ENCODE measurements at regions not wholly inside any gene's neighbourhood (a gene's known extent, or its start where the extent isn't known, plus 50 kb on each side); places are given as distances from the start of the nearest gene placed in this dataset.

DNA sequence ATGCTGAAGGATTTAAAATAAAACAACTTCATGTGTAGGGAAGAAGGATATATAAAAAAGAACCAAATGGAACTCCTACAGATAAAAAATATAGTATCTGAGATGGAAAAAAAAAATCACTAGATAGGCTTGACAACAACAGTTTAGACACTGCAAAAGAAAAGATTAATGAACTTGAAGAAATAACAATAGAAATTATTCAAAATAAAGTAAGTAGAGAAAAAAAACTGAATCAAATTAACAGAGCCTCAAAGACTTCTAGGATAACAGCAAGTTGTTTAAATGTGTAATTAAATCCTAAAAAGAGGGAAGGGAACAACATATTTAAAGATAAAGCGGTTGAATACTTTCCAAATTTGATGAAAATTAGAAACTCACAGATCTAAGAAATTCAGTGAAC is 316.3 kb upstream of the ECI2 start:
- no peaks in the 10 kb centered on the region for H3K4me1 ChIP-seq (replicated peaks in 1 of 2; ENCODE audit: control insufficient read depth in 2 of 2, insufficient read depth in 2 of 2, low read length in 2 of 2)
- H2AFZ ChIP-seq (ENCODE audit: low read depth, low read length), result no peak overlapping the region
- no peak overlapping the region for H3K9ac ChIP-seq (ENCODE audit: insufficient read depth in 1 of 2, low read depth in 2 of 2, low read length in 2 of 2)
- WGBS (ENCODE audit: insufficient coverage, low coverage, missing lambda C conversion rate), result 0% methylated on average over 1 of the region's 1 CpG
- H3K4me3 ChIP-seq, result no peak overlapping the region
- intact Hi-C loops (cut with micrococcal nuclease), result no loop called here
- no peaks in the 10 kb centered on the region for H3K9me3 ChIP-seq (replicated peaks; ENCODE audit: control insufficient read depth, insufficient read depth, low read depth, low read length)
- H4K20me1 ChIP-seq (replicated peaks; ENCODE audit: control insufficient read depth, insufficient read depth, low read length), result no peaks in the 10 kb centered on the region
- ChIA-PET CTCF (ENCODE audit: low intra/inter-chr PET ratio) (no interaction called here), POLR2A (no interaction called here)
- no peaks in the 10 kb centered on the region for H3K79me2 ChIP-seq (ENCODE audit: control insufficient read depth, insufficient read depth, low read length)
- TF ChIP-seq ZNF507 (tag; conservative IDR thresholded peaks at IDR 0.05) (peak; percentile 81), NFIC (IDR thresholded peaks at IDR 0.05) (no peak), RBM25 (IDR thresholded peaks at IDR 0.05; ENCODE audit: low read depth, low read length, severe bottlenecking) (peak; percentile 24), PPARD (CRISPR knock-in tag; IDR thresholded peaks at IDR 0.05) (no peak)
- DNase-seq (ENCODE audit: extremely low read depth in 1 of 4, low spot score in 3 of 4) (no peak), FAIRE-seq (no peak), ATAC-seq (no peak)
- in situ Hi-C loops (cut with MboI), result no loop called here
- no peaks in the 10 kb centered on the region for H3K9me1 ChIP-seq (ENCODE audit: control insufficient read depth, insufficient read depth, low read length)
- BruUV-seq (replicated peaks), result no TSS peak
- no peaks in the 10 kb centered on the region for H3K36me3 ChIP-seq (ENCODE audit: control insufficient read depth, insufficient read depth, low read length)
- H3K27ac ChIP-seq (ENCODE audit: extremely low read depth, low read depth, low read length), result no peak overlapping the region
- H3K4me2 ChIP-seq (ENCODE audit: insufficient read depth, low read length), result no peak overlapping the region
- peaks cover 0 to 4% of the 10 kb centered on the region in 2 experiments; a peak in 1 of 5 replicates for H3K27me3 ChIP-seq (ENCODE audit: control insufficient read depth in 2 of 2, insufficient read depth in 2 of 2, low read length in 2 of 2)

DNA sequence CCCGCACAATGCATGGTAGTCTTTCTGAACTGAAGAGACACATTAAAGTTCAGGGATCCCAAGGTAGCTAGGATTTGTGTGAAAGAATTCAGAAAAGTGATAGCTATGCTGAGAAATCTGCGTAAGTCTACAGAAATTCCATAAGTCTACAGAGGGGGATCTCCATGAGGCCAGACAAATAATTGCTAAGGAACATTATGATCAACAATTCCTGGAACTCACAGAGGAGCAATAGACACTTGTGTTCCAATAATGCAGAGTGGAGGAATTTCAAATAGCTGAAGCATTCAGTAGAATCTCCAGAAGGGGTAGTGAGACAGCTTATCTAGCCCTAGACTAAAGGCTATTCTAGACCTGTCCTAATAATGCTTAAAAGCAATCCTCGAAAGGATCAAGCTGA is 315.7 kb upstream of the ECI2 start:
- Histone ChIP-seq H3K4me3 (no peak overlapping the region), H3K4me1 (replicated peaks in 1 of 2; ENCODE audit: control insufficient read depth in 2 of 2, insufficient read depth in 2 of 2, low read length in 2 of 2) (no peaks in the 10 kb centered on the region), H3K36me3 (ENCODE audit: control insufficient read depth, insufficient read depth, low read length) (no peaks in the 10 kb centered on the region), H3K79me2 (ENCODE audit: control insufficient read depth, insufficient read depth, low read length) (no peaks in the 10 kb centered on the region), H3K27me3 (ENCODE audit: control insufficient read depth in 2 of 2, insufficient read depth in 2 of 2, low read length in 2 of 2) (peaks cover 0 to 3% of the 10 kb centered on the region in 2 experiments; a peak in 1 of 5 replicates), H3K9me1 (ENCODE audit: control insufficient read depth, insufficient read depth, low read length) (no peaks in the 10 kb centered on the region), H3K27ac (ENCODE audit: extremely low read depth, low read depth, low read length) (no peak overlapping the region), H2AFZ (ENCODE audit: low read depth, low read length) (no peak overlapping the region), H3K9me3 (replicated peaks; ENCODE audit: control insufficient read depth, insufficient read depth, low read depth, low read length) (no peaks in the 10 kb centered on the region), H3K9ac (ENCODE audit: insufficient read depth in 1 of 2, low read depth in 2 of 2, low read length in 2 of 2) (no peak overlapping the region), H3K4me2 (ENCODE audit: insufficient read depth, low read length) (no peak overlapping the region), H4K20me1 (replicated peaks; ENCODE audit: control insufficient read depth, insufficient read depth, low read length) (no peaks in the 10 kb centered on the region)
- WGBS (ENCODE audit: insufficient coverage, low coverage, missing lambda C conversion rate), result 3% methylated on average over 3 of the region's 3 CpGs
- DNase-seq (ENCODE audit: extremely low read depth in 1 of 4, low spot score in 3 of 4), result no peak
- ChIA-PET CTCF (ENCODE audit: low intra/inter-chr PET ratio) (no interaction called here), POLR2A (interaction anchor here (1.4 kb wide), 1 partner anchor 9 kb away, joined by 5 read pairs; no protein-coding TSS in a partner anchor)
- no peak for ATAC-seq
- no TSS peak for BruUV-seq (replicated peaks)
- intact Hi-C loops (cut with micrococcal nuclease), result no loop called here
- in situ Hi-C loops (cut with MboI), result no loop called here
- no peak for FAIRE-seq
- TF ChIP-seq ZNF384 (IDR thresholded peaks at IDR 0.05; ENCODE audit: low read depth, low read length) (no peak), MAZ (CRISPR knock-in tag; conservative IDR thresholded peaks at IDR 0.05 in 1 of 2, IDR thresholded peaks at IDR 0.05 in 1 of 2) (no peak), ZNF197 (CRISPR knock-in tag; IDR thresholded peaks at IDR 0.05; ENCODE audit: low read depth) (no peak), UBTF (IDR thresholded peaks at IDR 0.05; ENCODE audit: borderline replicate concordance in 1 of 2, low read depth in 2 of 2, low read length in 2 of 2) (no peak), MBD2 (IDR thresholded peaks at IDR 0.05; ENCODE audit: borderline replicate concordance, low read depth) (no peak)

Measured in K562 (cell line).